ENCODE measurements at regions not wholly inside any gene's neighbourhood (a gene's known extent, or its start where the extent isn't known, plus 50 kb on each side); places are given as distances from the start of the nearest gene placed in this dataset.

GRCh38 chr1:201636510-201636971, 97.6 kb downstream of the NAV1 start:
- no peaks in the 10 kb centered on the region for H3K36me3 ChIP-seq
- no peak overlapping the region for H3K4me3 ChIP-seq (ENCODE audit: low read depth, low read length)
- no peak for DNase-seq
- H3K4me1 ChIP-seq = no peaks in the 10 kb centered on the region
- H3K27me3 ChIP-seq = no peaks in the 10 kb centered on the region
- H3K9me3 ChIP-seq = no peaks in the 10 kb centered on the region
- no peak for TF ChIP-seq CTCF (IDR thresholded peaks at IDR 0.05; ENCODE audit: low read depth, low read length)

- no peak for DNase-seq
- TF ChIP-seq CTCF (IDR thresholded peaks at IDR 0.05; ENCODE audit: low read depth, low read length) = no peak
- H3K36me3 ChIP-seq = no peaks in the 10 kb centered on the region
- H3K4me1 ChIP-seq = no peaks in the 10 kb centered on the region
- H3K4me3 ChIP-seq (ENCODE audit: low read depth, low read length) = no peak overlapping the region
- no peaks in the 10 kb centered on the region for H3K9me3 ChIP-seq
- H3K27me3 ChIP-seq = no peaks in the 10 kb centered on the region
Measured at GRCh38 chr1:201637282-201638079, 98.6 kb downstream of the NAV1 start.

DNA sequence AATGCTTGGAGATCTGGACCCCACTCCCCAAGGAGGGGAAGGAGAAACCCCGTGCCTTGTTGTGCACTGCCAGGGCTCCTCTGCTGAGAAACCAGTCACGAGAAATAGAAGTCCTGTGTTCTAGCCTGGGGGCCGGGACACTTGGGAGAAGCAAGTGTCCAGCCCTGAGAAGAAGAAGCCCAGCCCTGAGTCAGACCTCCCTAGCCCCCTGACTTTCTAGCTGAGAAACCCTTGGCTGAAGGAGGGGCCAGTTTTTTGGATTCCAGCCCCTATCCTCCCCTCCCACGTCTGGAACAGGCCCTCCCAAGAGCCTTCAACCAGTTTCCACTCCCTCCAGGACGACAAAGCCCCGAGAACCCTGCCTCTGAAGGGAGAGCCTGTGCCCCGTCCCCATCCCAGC, 100.5 kb downstream of the NAV1 start:
- Histone ChIP-seq H3K36me3 (no peaks in the 10 kb centered on the region), H3K4me3 (ENCODE audit: low read depth, low read length) (no peak overlapping the region), H3K9me3 (no peaks in the 10 kb centered on the region), H3K4me1 (no peaks in the 10 kb centered on the region), H3K27me3 (no peaks in the 10 kb centered on the region)
- TF ChIP-seq CTCF (IDR thresholded peaks at IDR 0.05; ENCODE audit: low read depth, low read length) = no peak
- no peak for DNase-seq

GRCh38 chr1:201639826-201640225, 100.9 kb downstream of the NAV1 start:
- H3K4me1 ChIP-seq = no peaks in the 10 kb centered on the region
- TF ChIP-seq CTCF (IDR thresholded peaks at IDR 0.05; ENCODE audit: low read depth, low read length) = no peak

GRCh38 chr1:201640624-201641023, 101.7 kb downstream of the NAV1 start:
- Histone ChIP-seq H3K27me3 (no peaks in the 10 kb centered on the region), H3K4me1 (no peaks in the 10 kb centered on the region), H3K9me3 (no peaks in the 10 kb centered on the region), H3K4me3 (ENCODE audit: low read depth, low read length) (no peak overlapping the region), H3K36me3 (no peaks in the 10 kb centered on the region)
- DNase-seq = no peak
- no peak for TF ChIP-seq CTCF (IDR thresholded peaks at IDR 0.05; ENCODE audit: low read depth, low read length)

More at GRCh38 chr1:201639826-201640225, 100.9 kb downstream of the NAV1 start:
- no peak for DNase-seq
- Histone ChIP-seq H3K27me3 (no peaks in the 10 kb centered on the region), H3K9me3 (no peaks in the 10 kb centered on the region), H3K36me3 (no peaks in the 10 kb centered on the region), H3K4me3 (ENCODE audit: low read depth, low read length) (no peak overlapping the region)

- Histone ChIP-seq H3K9me3 (no peaks in the 10 kb centered on the region), H3K36me3 (no peaks in the 10 kb centered on the region), H3K27me3 (no peaks in the 10 kb centered on the region), H3K4me3 (ENCODE audit: low read depth, low read length) (no peak overlapping the region), H3K4me1 (no peaks in the 10 kb centered on the region)
- TF ChIP-seq CTCF (IDR thresholded peaks at IDR 0.05; ENCODE audit: low read depth, low read length) = no peak
- DNase-seq = no peak
Measured at GRCh38 chr1:201641524-201642253, 102.8 kb downstream of the NAV1 start.
